Prostate gland (tissue), 2 donors: ENCODE measurements at regions not wholly inside any gene's neighbourhood (a gene's known extent, or its start where the extent isn't known, plus 50 kb on each side); places are given as distances from the start of the nearest gene placed in this dataset.

Experiments
- POLR2A ChIP-seq: fragments of 450-650 bp; IDR thresholded peaks from one replicate; pipeline ENCODE4 v1.6.1; 2016; ENCODE audit warnings: antibody characterized with exemption, mild to moderate bottlenecking
- POLR2AphosphoS5 ChIP-seq: sonication (generic); formaldehyde crosslinking; IDR thresholded peaks from one replicate; pipeline ENCODE4 v1.6.1; 2017; ENCODE audit warnings: antibody characterized with exemption
- TF ChIP-seq, protein P1 (sequence below), 4 experiments: fragments of 200-600 bp in 2 of 4; fragments of 450-650 bp in 2 of 4; sonication (generic) in 2 of 4; IDR thresholded peaks; 1 replicate in 3 of 4; 2 replicates in 1 of 4; pipeline ENCODE4 v1.5.1; 2016 to 2019; ENCODE audit warnings: antibody characterized with exemption in 4 of 4, mild to moderate bottlenecking in 2 of 4, moderate library complexity in 2 of 4

DNA sequence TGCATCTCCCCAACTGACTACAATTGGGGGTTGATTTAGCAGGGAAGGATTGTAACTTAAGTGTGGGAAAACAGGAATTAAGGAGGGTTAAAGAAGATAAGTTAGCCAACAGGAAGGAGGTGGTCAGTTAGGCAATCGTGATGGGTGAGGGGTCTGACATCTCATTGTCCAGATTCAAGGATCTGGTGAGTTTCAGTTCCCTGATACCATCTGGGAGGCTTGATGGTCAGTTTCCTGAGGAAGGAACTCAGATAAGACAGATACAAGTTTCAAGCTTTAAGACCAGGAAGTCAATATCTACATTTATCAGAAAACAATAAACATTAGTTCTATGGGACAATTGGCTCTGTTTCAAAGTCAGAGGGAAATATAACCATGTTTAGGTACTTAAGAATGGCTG lies 601.8 kb downstream of the SLITRK6 start:
- TF ChIP-seq, protein P1, sequence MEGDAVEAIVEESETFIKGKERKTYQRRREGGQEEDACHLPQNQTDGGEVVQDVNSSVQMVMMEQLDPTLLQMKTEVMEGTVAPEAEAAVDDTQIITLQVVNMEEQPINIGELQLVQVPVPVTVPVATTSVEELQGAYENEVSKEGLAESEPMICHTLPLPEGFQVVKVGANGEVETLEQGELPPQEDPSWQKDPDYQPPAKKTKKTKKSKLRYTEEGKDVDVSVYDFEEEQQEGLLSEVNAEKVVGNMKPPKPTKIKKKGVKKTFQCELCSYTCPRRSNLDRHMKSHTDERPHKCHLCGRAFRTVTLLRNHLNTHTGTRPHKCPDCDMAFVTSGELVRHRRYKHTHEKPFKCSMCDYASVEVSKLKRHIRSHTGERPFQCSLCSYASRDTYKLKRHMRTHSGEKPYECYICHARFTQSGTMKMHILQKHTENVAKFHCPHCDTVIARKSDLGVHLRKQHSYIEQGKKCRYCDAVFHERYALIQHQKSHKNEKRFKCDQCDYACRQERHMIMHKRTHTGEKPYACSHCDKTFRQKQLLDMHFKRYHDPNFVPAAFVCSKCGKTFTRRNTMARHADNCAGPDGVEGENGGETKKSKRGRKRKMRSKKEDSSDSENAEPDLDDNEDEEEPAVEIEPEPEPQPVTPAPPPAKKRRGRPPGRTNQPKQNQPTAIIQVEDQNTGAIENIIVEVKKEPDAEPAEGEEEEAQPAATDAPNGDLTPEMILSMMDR (IDR thresholded peaks at IDR 0.05) = no peak
- TF ChIP-seq POLR2AphosphoS5 = no peak
- TF ChIP-seq POLR2A = no peak
